Trophoblast cell (in vitro differentiated cells and primary cell): ENCODE measurements at regions not wholly inside any gene's neighbourhood (a gene's known extent, or its start where the extent isn't known, plus 50 kb on each side); places are given as distances from the start of the nearest gene placed in this dataset.

Source experiments
- DNase-seq, 2 donors: peaks; one replicate each; pipeline ENCODE4 v3.0.0-alpha.2; 2016
- H2AFZ ChIP-seq: 2 replicates; pipeline ENCODE4 v1.6.1; 2013; ENCODE audit warnings: low read length, moderate library complexity, mild to moderate bottlenecking; ENCODE audit not compliant: insufficient read depth, poor library complexity
- H2AK5ac ChIP-seq: 2 replicates; pipeline ENCODE4 v1.6.1; 2013; ENCODE audit warnings: mild to moderate bottlenecking, low read length
- H2BK120ac ChIP-seq: 2 replicates; pipeline ENCODE4 v1.6.1; 2013; ENCODE audit warnings: low read length, mild to moderate bottlenecking, moderate library complexity; ENCODE audit not compliant: insufficient read depth, poor library complexity
- H2BK12ac ChIP-seq: 2 replicates; pipeline ENCODE4 v1.6.1; 2013; ENCODE audit warnings: mild to moderate bottlenecking, low read length, moderate library complexity
- H2BK5ac ChIP-seq: 2 replicates; pipeline ENCODE4 v1.6.1; 2013; ENCODE audit warnings: low read length, low read depth, moderate library complexity, mild to moderate bottlenecking; ENCODE audit not compliant: poor library complexity
- H3K14ac ChIP-seq: 2 replicates; pipeline ENCODE4 v1.6.1; 2013; ENCODE audit warnings: mild to moderate bottlenecking, low read length
- H3K18ac ChIP-seq: 2 replicates; pipeline ENCODE4 v1.6.1; 2013; ENCODE audit warnings: mild to moderate bottlenecking, low read length
- H3K23ac ChIP-seq: 2 replicates; pipeline ENCODE4 v1.6.1; 2013; ENCODE audit warnings: low read length
- H3K27ac ChIP-seq: 2 replicates; pipeline ENCODE4 v1.5.1; 2013; ENCODE audit warnings: low read depth, mild to moderate bottlenecking, inconsistent platforms, low read length, moderate library complexity
- H3K27me3 ChIP-seq: 2 replicates; pipeline ENCODE4 v1.6.1; 2013; ENCODE audit warnings: inconsistent platforms, mild to moderate bottlenecking, low read length, moderate library complexity; ENCODE audit not compliant: insufficient read depth
- H3K36me3 ChIP-seq, 2 experiments: 1 replicate in 1 of 2; 2 replicates in 1 of 2; pipeline ENCODE4 v1.6.1; 2013; ENCODE audit warnings: low read length in 2 of 2, mild to moderate bottlenecking in 2 of 2, moderate library complexity in 1 of 2; ENCODE audit not compliant: insufficient read depth in 2 of 2, control insufficient read depth in 1 of 2
- H3K4ac ChIP-seq: 2 replicates; pipeline ENCODE4 v1.6.1; 2013; ENCODE audit warnings: low read depth, mild to moderate bottlenecking, low read length, moderate library complexity
- H3K4me1 ChIP-seq, 2 experiments: 1 replicate in 1 of 2; 2 replicates in 1 of 2; pipeline ENCODE4 v1.6.1; 2013; ENCODE audit warnings: low read length in 2 of 2, mild to moderate bottlenecking in 2 of 2, moderate library complexity in 1 of 2; ENCODE audit not compliant: insufficient read depth in 2 of 2, control insufficient read depth in 1 of 2
- H3K4me2 ChIP-seq: 2 replicates; pipeline ENCODE4 v1.6.1; 2013; ENCODE audit warnings: inconsistent platforms, mild to moderate bottlenecking, low read length, moderate library complexity
- H3K4me3 ChIP-seq: 2 replicates; pipeline ENCODE4 v1.5.1; 2013; ENCODE audit warnings: mild to moderate bottlenecking, low read depth, low read length, inconsistent platforms
- H3K79me1 ChIP-seq: one replicate; pipeline ENCODE4 v1.6.1; 2013; ENCODE audit warnings: low read length
- H3K79me2 ChIP-seq: 2 replicates; pipeline ENCODE4 v1.6.1; 2013; ENCODE audit warnings: low read length, mild to moderate bottlenecking; ENCODE audit not compliant: control insufficient read depth, insufficient read depth, poor library complexity
- H3K9ac ChIP-seq: 2 replicates; pipeline ENCODE4 v1.6.1; 2013; ENCODE audit warnings: mild to moderate bottlenecking, low read length
- H3K9me3 ChIP-seq: 2 replicates; pipeline ENCODE4 v1.6.1; 2013; ENCODE audit warnings: low read depth, mild to moderate bottlenecking, control low read depth, inconsistent platforms, low read length; ENCODE audit not compliant: insufficient read depth
- H4K12ac ChIP-seq: 2 replicates; pipeline ENCODE4 v1.6.1; 2013; ENCODE audit warnings: low read depth, mild to moderate bottlenecking, low read length, moderate library complexity
- H4K8ac ChIP-seq: 2 replicates; pipeline ENCODE4 v1.6.1; 2013; ENCODE audit warnings: low read depth, mild to moderate bottlenecking, low read length, moderate library complexity
- H4K91ac ChIP-seq: one replicate; pipeline ENCODE4 v1.6.1; 2013; ENCODE audit warnings: low read depth, mild to moderate bottlenecking, low read length, moderate library complexity
- WGBS: extraction: QIAGEN DNeasy Blood & Tissue Kit; methylation state at CpG from one replicate; pipeline ENCODE4 v1.1.7; 2013; ENCODE audit warnings: missing lambda C conversion rate; ENCODE audit not compliant: insufficient read length, insufficient coverage; ENCODE audit errors: extremely low coverage; 5-methylcytosine and 5-hydroxymethylcytosine counted together

DNA sequence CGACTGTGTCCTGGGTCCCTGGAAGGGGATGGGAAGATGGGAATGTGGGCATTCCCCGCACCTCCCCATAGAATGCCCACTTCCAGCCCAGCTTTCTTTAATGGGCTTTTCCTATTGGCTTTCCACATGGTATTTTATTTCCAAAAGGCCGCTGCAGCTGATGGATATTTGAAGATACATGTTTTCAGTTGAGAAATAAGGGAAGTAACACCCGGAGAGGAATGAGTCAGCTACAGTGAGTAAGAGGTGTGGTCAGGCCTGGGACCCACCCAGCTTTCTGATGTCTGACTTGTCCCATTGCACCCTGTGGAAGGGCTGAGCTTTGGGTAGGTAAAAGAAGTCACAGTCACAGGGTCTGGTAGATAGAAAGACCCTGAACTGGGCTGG, 476.9 kb downstream of the MIAT start:
- no peak overlapping the region for H4K12ac ChIP-seq
- H2AK5ac ChIP-seq = no peak overlapping the region
- peaks cover 4 to 15% of the 10 kb centered on the region in 2 experiments for H3K4me1 ChIP-seq
- no peak overlapping the region for H2BK120ac ChIP-seq
- no peak overlapping the region for H3K27ac ChIP-seq
- H3K9me3 ChIP-seq = no peaks in the 10 kb centered on the region
- H3K79me1 ChIP-seq = no peaks in the 10 kb centered on the region
- no peak overlapping the region for H3K23ac ChIP-seq
- H3K18ac ChIP-seq = no peak overlapping the region
- no peaks in the 10 kb centered on the region for H3K36me3 ChIP-seq
- H3K9ac ChIP-seq = no peak overlapping the region
- H4K91ac ChIP-seq = no peak overlapping the region
- H2BK5ac ChIP-seq = no peak overlapping the region
- H2BK12ac ChIP-seq = no peak overlapping the region
- DNase-seq = peak; percentile 26 to 37
- H3K79me2 ChIP-seq = no peaks in the 10 kb centered on the region
- no peaks in the 10 kb centered on the region for H3K27me3 ChIP-seq
- H3K4me2 ChIP-seq = no peak overlapping the region
- no peak overlapping the region for H4K8ac ChIP-seq
- no peak overlapping the region for H3K4me3 ChIP-seq
- H3K14ac ChIP-seq = no peak overlapping the region
- WGBS = no CpG with 5 or more reads among the region's 4 CpGs
- H3K4ac ChIP-seq = no peak overlapping the region
- H2AFZ ChIP-seq = no peak overlapping the region

DNA sequence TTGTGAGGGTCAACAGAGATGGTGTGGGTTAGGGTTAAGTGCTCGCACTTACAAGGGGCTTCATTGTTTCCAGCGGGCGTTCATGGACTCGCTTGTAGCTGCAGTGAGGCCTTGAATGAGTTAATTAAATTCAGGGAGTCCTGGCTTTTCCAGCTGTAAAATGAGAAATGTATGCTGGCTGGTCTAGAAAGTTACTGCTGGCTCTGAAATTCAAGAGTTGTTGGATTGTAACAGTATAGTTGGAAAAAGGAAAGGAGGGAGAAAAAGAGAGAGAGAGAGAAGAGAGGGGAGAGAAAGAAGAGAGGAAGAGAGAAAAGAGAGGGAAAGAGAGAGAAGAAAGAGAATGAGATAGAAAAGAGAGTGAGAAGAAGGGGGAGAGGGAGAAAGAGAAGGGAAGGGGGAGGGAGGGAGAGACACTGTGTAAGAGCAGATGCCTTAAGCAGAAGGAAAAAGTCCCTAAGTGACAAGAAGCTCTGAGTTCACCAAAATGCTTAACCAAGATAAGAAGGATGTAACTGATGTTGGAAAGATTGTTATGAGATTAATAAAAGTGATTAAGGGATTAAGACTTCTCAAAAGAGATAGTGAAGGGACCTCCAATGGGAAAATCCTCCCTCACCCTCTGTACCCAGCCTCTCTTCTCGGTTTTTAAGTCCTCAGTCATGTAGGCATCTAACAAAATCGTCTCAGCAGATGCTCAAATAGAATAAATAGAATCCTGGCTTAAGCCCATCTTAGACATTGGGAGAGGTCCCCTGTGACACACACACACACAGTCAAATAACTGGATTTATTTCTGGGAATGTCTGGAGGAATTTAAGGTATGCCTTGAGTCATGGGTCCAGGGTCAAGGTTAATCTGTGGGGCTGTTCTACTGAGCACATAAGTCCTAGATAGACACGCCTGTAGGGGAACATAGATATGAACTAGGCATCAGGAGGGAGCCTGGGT, 477.9 kb downstream of the MIAT start:
- H3K27me3 ChIP-seq = no peaks in the 10 kb centered on the region
- peak overlapping the region; percentile 26 for H2AK5ac ChIP-seq
- no peak overlapping the region for H3K18ac ChIP-seq
- H4K8ac ChIP-seq = no peak overlapping the region
- H3K79me2 ChIP-seq = no peaks in the 10 kb centered on the region
- H3K9me3 ChIP-seq = no peaks in the 10 kb centered on the region
- no peak overlapping the region for H3K4ac ChIP-seq
- no CpG with 5 or more reads among the region's 7 CpGs for WGBS
- no peak overlapping the region for H3K4me3 ChIP-seq
- no peak overlapping the region for H3K14ac ChIP-seq
- no peak overlapping the region for H3K23ac ChIP-seq
- H2BK12ac ChIP-seq = no peak overlapping the region
- DNase-seq = no peak
- H2BK5ac ChIP-seq = no peak overlapping the region
- H4K12ac ChIP-seq = no peak overlapping the region
- H4K91ac ChIP-seq = peak overlapping the region; percentile 0
- peaks cover 4 to 15% of the 10 kb centered on the region in 2 experiments for H3K4me1 ChIP-seq
- no peak overlapping the region for H3K27ac ChIP-seq
- no peak overlapping the region for H2AFZ ChIP-seq
- H3K4me2 ChIP-seq = no peak overlapping the region
- no peaks in the 10 kb centered on the region for H3K36me3 ChIP-seq
- no peaks in the 10 kb centered on the region for H3K79me1 ChIP-seq
- no peak overlapping the region for H2BK120ac ChIP-seq
- no peak overlapping the region for H3K9ac ChIP-seq

DNA sequence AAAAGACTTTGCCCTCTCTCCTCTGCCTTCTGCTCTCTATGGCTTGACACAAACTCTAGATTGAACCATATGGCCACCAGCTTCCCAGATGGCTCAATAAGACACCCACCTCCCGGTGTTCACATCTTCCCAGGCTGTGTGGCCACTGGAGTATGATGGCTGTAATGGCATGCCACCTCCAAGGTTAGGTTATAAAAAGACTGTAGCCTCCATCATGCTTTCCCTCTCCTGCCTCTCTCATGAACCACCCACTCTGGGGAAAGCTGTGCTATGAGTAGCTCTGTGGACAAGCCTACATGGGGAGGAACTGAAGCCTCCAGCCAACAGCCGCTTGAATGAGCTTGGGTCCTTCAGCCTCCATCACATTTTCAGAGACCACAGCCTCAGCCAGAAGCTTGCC, 479.2 kb downstream of the MIAT start:
- no peak overlapping the region for H3K4me3 ChIP-seq
- H2AK5ac ChIP-seq = no peak overlapping the region
- no peak overlapping the region for H2BK12ac ChIP-seq
- no peak overlapping the region for H3K9ac ChIP-seq
- no peak overlapping the region for H4K8ac ChIP-seq
- H3K79me2 ChIP-seq = no peaks in the 10 kb centered on the region
- H3K4me2 ChIP-seq = no peak overlapping the region
- no peak overlapping the region for H3K23ac ChIP-seq
- H2AFZ ChIP-seq = no peak overlapping the region
- H3K79me1 ChIP-seq = no peaks in the 10 kb centered on the region
- no peak overlapping the region for H2BK120ac ChIP-seq
- no peaks in the 10 kb centered on the region for H3K27me3 ChIP-seq
- H4K91ac ChIP-seq = no peak overlapping the region
- no peak for DNase-seq
- no CpG with 5 or more reads among the region's 2 CpGs for WGBS
- peaks cover 4 to 15% of the 10 kb centered on the region in 2 experiments for H3K4me1 ChIP-seq
- no peak overlapping the region for H3K4ac ChIP-seq
- H3K9me3 ChIP-seq = no peaks in the 10 kb centered on the region
- H3K36me3 ChIP-seq = no peaks in the 10 kb centered on the region
- no peak overlapping the region for H4K12ac ChIP-seq
- H2BK5ac ChIP-seq = no peak overlapping the region
- H3K14ac ChIP-seq = no peak overlapping the region
- no peak overlapping the region for H3K27ac ChIP-seq
- H3K18ac ChIP-seq = no peak overlapping the region

DNA sequence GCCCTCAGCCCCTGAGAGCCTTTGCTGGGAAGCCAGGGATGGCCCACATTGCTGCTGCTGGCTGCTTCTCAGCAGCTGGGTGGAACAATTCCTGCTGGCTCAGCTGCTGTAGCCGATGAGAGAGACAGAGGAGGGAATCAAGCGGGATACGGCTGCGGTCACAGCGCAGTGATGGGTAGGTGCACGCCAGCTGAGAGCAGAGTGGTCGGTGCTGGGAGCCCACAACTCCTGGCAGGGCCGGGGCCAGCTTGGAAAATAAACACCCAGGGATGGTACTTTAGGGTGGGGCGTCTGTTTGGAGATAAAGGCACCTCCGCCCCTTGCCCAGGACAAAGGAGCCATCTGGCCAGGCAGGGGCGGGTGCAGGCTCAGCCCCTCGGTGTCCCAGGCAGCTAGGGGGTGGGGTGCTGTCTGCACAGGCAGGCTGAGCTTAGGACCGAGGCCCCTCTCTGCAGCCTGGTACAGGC, 480.5 kb downstream of the MIAT start:
- Histone ChIP-seq H3K4me3 (no peak overlapping the region), H4K12ac (no peak overlapping the region), H3K27me3 (no peaks in the 10 kb centered on the region), H4K8ac (no peak overlapping the region), H2BK5ac (no peak overlapping the region), H3K9ac (no peak overlapping the region), H2BK12ac (no peak overlapping the region), H3K4me2 (no peak overlapping the region), H3K79me2 (no peaks in the 10 kb centered on the region), H3K4ac (no peak overlapping the region), H3K9me3 (no peaks in the 10 kb centered on the region), H2AK5ac (no peak overlapping the region), H3K36me3 (no peaks in the 10 kb centered on the region), H3K23ac (no peak overlapping the region), H3K14ac (no peak overlapping the region), H3K27ac (no peak overlapping the region), H3K79me1 (no peaks in the 10 kb centered on the region), H2AFZ (no peak overlapping the region), H3K18ac (no peak overlapping the region), H3K4me1 (peaks cover 4 to 15% of the 10 kb centered on the region in 2 experiments), H4K91ac (peak overlapping the region; percentile 5), H2BK120ac (no peak overlapping the region)
- DNase-seq = no peak
- no CpG with 5 or more reads among the region's 13 CpGs for WGBS
